Neural progenitor cell (in vitro differentiated cells): ENCODE measurements at regions not wholly inside any gene's neighbourhood (a gene's known extent, or its start where the extent isn't known, plus 50 kb on each side); places are given as distances from the start of the nearest gene placed in this dataset.

Experiments used
- EZH2 ChIP-seq: fragments of 200-600 bp; sonication (generic); IDR thresholded peaks from 2 replicates; pipeline ENCODE4 v1.6.1; 2017; ENCODE audit warnings: antibody characterized with exemption, mild to moderate bottlenecking, moderate library complexity
- EZH2phosphoT487 ChIP-seq: fragments of 200-600 bp; sonication (generic); IDR thresholded peaks from 2 replicates; pipeline ENCODE4 v1.6.1; 2017; ENCODE audit warnings: antibody characterized with exemption
- TF ChIP-seq, protein P1 (sequence below): fragments of 200-600 bp; sonication (generic); IDR thresholded peaks from 2 replicates; pipeline ENCODE4 v1.5.1; 2017; ENCODE audit warnings: antibody characterized with exemption, mild to moderate bottlenecking

DNA sequence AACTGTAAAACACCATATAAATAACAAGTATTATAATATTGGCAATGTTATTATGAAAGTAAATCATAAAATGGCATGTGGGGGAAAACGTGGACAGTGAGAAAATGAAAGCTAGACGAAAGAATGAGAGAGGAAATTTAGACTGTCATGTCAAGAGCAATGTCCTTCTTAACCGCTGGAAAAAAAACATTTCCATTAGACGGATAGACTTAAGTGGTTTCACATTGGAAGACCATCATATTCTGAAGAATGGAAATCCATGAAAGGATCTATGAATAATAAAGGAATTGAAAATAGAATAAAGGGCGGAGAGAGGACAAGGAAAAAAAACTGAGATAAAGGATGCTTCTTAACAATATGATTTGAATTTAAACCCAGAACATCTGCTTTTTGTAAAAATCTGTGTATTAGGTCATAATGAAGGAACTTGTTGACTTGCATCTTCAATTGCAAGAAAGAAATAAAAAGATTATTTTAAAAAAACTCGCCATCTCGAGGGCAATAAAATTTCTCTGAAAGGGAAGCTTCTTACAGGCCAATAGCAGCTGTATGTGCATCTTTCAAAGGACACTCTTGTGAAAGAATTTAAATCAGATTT lies 90.6 kb downstream of the SPRY2 start:
- TF ChIP-seq, protein P1, sequence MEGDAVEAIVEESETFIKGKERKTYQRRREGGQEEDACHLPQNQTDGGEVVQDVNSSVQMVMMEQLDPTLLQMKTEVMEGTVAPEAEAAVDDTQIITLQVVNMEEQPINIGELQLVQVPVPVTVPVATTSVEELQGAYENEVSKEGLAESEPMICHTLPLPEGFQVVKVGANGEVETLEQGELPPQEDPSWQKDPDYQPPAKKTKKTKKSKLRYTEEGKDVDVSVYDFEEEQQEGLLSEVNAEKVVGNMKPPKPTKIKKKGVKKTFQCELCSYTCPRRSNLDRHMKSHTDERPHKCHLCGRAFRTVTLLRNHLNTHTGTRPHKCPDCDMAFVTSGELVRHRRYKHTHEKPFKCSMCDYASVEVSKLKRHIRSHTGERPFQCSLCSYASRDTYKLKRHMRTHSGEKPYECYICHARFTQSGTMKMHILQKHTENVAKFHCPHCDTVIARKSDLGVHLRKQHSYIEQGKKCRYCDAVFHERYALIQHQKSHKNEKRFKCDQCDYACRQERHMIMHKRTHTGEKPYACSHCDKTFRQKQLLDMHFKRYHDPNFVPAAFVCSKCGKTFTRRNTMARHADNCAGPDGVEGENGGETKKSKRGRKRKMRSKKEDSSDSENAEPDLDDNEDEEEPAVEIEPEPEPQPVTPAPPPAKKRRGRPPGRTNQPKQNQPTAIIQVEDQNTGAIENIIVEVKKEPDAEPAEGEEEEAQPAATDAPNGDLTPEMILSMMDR = no peak
- TF ChIP-seq EZH2phosphoT487 (no peak), EZH2 (no peak)
